Stimulated activated CD4-positive, alpha-beta T cell treated with anti-CD3 and anti-CD28 coated beads, TNF-alpha, amount 100 ng/mL, for 24 hours (primary cell): ENCODE measurements at regions not wholly inside any gene's neighbourhood (a gene's known extent, or its start where the extent isn't known, plus 50 kb on each side); places are given as distances from the start of the nearest gene placed in this dataset.
"Not testable (repeated sequence)": the region's sequence is repeated elsewhere in the genome, so short reads cannot be mapped to it uniquely, and the experiment has no call there.

Source experiments
- DNase-seq, 3 experiments: peaks; one replicate each; pipeline ENCODE4 v3.0.0-alpha.2; 2020; ENCODE audit warnings: low read depth in 3 of 3

GRCh38 chr2:2896643-2897042 is 481.0 kb downstream of the EIPR1 start:
- DNase-seq: no peak

DNA sequence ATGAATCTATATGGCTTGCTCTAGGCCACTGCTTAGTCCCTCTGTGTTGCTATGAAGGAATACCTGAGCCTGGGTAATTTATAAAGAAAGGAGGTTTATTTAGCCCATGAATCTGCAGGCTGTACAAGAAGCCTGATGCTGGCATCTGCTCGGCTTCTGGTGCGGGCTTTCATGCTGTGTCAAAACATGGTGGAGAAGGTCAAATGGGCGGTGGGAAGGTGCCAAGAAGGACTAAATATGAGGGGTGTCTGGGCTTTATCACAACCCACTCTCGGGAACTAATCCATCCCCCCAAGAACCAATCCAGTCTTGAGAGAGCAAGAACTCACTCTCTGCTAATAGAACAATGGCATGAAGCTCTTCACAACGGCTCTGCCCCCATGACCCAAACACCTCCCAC is 481.6 kb downstream of the EIPR1 start:
- DNase-seq: no peak

- not testable (repeated sequence) for DNase-seq
These were observed 483.6 kb downstream of the EIPR1 start for GRCh38 chr2:2894011-2894410.

DNA sequence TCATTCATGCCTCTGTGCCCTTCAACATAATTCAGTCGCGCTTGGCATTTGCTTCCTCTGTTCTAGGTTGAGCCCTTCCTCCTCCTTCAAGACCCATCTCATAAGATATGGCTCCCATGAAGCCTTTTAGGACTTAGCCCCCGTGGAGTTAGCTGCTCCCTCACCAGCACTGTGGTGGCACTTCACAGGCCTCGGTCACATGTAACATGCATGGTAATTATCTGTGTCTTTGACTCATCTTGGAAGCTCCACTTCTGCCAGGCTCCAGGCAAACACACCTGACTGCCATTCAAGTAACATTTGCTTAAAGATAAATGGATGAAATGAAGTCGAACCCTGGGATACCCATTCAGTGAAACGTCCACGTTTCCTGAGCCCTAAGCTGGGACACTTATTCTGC is 484.7 kb downstream of the EIPR1 start:
- no peak for DNase-seq

- DNase-seq: no peak
These were observed 485.2 kb downstream of the EIPR1 start for GRCh38 chr2:2892378-2892777.

GRCh38 chr2:2890901-2891300 is 486.7 kb downstream of the EIPR1 start:
- DNase-seq: no peak

DNA sequence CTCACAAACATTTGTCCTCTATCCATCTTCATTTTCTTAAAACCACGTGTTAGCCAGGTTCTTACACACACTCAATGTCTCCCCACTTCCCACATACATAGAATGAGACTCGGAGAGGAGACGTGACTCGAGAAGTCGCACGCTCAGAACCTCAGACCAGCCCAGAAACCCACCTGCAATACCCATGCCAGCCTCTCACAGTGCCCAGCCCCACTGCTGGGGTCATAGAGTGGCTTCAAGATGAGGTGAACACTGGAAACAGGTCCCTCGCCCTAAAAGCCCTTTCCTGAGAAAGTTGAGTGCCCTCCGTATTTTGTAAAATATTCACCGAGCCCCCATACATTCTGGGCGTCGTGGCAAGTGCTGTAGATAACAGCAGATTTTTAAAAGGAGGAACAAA is 487.4 kb downstream of the EIPR1 start:
- no peak for DNase-seq

DNA sequence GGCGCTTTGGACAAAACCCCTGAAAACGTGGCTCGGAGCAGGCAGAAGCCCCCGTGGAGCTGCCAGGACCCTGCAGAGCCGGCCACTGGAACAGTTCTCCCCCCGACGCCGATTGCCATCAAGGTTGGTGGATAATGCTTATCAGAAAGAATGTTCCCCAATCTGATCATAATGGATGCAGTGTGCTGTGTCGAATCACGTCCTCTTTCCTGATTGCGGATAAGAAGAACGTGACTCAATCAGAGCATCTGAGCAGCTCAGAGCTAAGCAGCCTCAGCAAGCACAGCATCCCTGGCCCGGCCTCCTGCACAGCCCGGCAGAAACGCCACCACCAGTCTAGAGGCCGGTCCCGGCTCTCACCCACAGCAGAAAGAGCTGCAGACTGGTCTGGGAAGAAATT is 488.0 kb downstream of the EIPR1 start:
- DNase-seq: no peak

- DNase-seq: no peak
These were observed 488.5 kb downstream of the EIPR1 start for GRCh38 chr2:2889141-2889540.

DNA sequence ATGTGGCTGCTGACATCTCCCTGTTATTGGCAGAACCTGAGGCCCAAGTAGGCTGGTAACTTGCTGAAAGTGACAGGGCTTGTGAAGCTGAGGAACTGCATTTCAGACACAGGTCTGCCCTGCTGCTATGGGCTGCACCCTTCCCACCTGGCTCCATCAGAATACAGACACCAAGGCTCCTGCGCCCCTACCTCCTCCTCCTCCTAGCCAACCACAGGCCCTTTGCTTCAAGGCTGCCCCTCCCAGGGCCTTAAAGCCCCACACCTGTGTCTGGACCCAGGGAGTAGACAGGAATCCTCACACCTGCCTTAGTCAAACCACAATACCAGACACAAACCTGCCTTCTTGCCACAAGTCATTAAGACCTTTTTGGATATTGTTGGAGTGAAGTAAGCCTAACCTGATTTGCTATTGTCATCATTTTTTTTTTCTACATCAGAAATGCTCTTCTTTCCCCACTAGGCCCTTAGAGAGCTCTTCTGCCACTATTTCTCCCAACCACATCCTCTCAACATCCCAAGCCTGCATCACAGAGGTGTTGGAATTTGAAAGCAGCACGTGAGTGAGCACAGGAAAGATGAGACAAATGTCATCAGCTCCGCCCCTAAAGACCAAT is 489.7 kb downstream of the EIPR1 start:
- DNase-seq: no peak

GRCh38 chr2:2886922-2887321 is 490.7 kb downstream of the EIPR1 start:
- DNase-seq: no peak

DNA sequence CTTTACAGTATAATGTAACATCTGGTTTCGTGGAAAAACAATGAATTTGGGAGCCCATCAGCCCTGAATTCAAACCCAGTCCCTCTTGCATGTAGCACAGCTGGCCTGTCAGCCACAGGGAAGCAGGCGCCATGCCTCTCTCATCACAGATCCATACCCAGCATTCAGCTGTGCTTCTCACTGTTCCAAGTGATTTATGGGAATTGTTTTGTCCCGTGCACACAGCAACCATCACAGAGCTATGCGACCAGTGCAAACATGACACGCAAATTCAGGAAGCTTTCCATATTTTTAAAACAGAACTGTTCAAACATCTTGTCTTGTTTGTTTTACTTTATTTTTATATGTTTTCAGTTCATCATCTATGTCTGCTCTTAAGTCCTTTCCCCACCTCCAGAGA is 496.1 kb downstream of the EIPR1 start:
- DNase-seq: no peak

- no peak for DNase-seq
These were observed 496.7 kb downstream of the EIPR1 start for GRCh38 chr2:2880938-2881337.

DNA sequence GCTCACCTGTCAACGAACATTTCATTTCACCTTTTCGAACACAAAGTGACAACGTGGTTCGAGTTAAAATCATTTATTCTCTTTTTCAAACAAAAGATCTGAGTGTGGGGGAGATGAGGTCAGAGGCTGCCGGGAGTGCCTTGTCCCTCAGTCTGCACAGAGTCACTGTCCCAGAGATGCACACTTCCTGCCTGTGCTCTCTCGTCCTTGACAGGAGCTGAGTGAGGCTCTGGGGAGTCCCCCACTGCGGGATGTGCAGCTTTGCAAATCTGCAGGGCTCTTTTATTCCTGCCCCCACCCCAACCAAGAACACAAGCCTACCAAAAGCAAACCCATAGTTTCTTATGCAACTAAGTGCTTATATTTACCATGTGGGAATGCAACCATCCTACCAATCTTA is 497.8 kb downstream of the EIPR1 start:
- DNase-seq: no peak

DNA sequence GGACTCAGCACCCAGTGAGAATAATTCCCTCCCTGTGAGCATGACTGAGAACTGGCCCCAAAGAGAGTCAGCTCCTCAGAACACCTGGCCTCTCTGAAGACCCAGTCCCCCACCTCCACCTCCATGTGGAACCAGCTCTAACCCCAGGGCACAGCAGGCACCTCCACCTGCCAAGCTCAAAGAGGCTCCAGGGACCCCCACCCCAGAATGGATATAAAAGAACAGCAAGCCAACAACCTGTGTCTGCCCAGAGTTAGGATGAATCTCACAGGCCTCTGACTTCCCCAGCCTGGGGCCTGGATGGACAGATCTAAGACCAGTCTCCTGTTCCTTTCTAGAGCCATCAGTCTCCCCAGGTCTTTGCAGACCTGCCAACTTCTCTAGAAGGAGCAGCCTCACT is 498.5 kb downstream of the EIPR1 start:
- no peak for DNase-seq

- DNase-seq: no peak
These were observed 500.2 kb downstream of the EIPR1 start for GRCh38 chr2:2877427-2877826.

- no peak for DNase-seq
These were observed 501.0 kb downstream of the EIPR1 start for GRCh38 chr2:2876331-2877221.

DNA sequence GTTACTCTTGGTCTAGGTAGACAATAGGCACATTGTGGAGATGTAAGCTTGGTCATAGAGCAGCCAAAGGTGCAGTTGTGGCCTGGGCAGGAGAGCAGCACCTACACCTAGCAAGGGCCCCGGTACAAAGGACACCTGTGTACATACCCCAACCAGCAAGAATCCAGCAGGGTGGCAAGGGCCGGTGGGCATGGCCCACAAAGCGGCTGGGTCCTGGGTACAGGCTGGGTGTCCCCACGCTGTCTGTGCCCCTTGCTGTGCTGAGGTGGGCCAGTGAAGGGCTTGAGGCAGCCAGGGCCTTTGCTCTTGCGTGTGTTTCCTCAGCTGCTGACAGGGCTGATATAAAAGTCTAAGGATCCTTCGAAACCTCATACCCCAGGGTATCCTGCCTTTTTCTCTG is 501.8 kb downstream of the EIPR1 start:
- no peak for DNase-seq

- DNase-seq: no peak
These were observed 502.3 kb downstream of the EIPR1 start for GRCh38 chr2:2875296-2875695.

GRCh38 chr2:2874805-2875204 is 502.8 kb downstream of the EIPR1 start:
- DNase-seq: no peak

- DNase-seq: no peak
These were observed 503.3 kb downstream of the EIPR1 start for GRCh38 chr2:2874341-2874740.

DNA sequence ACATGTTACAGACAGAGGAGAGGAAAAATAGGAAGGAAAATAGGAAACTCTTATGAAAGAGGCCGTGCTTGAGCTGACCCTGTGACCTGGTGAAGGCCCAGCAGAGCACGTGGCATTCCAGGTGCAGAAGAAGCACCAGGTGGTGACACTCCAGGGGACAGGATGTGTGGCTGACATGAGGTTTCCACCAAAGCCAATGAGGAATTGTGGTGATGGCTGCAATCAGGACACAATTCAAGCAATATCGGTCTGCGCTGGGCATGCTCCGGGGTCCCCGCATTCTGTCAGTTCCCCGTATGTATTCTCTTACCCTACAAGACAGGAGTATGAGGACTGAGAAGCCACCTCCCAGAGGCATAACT is 504.2 kb downstream of the EIPR1 start:
- DNase-seq: no peak

DNA sequence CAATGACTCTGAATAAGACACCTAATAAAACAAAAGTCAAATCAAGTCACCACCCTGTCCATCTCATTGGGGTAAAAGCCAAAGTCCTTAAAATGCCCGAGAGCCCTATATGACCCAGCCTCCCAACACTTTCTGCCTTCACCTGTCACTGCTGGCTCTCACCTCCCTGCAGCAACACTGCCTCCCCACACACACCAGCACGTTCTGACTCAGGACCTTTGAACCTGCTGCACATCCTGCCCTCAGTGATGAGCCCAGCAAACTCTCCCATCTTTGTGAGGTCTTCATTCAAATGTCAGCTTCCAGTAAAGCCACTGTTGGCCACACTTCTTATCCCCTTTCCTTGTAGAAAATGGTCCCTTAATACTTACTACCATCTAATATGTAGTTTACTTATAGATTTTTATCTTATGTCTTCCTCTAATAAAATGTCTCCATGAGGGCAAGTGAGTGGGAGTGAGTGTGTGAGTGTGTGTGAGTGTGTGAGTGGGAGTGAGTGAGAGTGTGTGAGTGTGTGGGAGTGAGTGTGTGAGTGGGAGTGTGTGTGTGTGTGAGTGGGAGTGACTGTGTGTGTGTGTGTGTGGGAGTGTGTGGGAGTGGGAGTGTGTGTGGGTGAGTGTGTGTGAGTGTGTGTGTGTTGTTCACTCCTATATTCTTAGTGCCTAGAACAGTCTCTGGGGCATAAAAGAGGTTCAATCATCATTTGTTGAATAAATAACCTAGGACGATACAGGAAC is 504.7 kb downstream of the EIPR1 start:
- DNase-seq: no peak
